OCI-LY7 (cell line): ENCODE measurements at regions not wholly inside any gene's neighbourhood (a gene's known extent, or its start where the extent isn't known, plus 50 kb on each side); places are given as distances from the start of the nearest gene placed in this dataset.

Experiments used
- BruUV-seq: library from RNA; stranded (reverse); fragments of 400-500 nt; replicated peaks from 2 replicates; lab custom pipeline; 2021; lab: Mats Ljungman, UMichigan
- CTCF ChIA-PET: fragments of 300-600 bp; sonication (Branson Sonifier 250); formaldehyde crosslinking; loops from one replicate; lab custom pipeline; 2022; ENCODE audit warnings: antibody characterized with exemption; ENCODE audit not compliant: unreplicated experiment; lab: Charles Lee
- POLR2A ChIA-PET: fragments of 300-600 bp; sonication (Branson Sonifier 250); formaldehyde crosslinking; loops from one replicate; lab custom pipeline; 2022; ENCODE audit warnings: antibody characterized with exemption; lab: Charles Lee
- DNase-seq: peaks from one replicate; pipeline ENCODE4 v3.0.0-alpha.2; 2015; ENCODE audit warnings: low spot score
- H2AFZ ChIP-seq: fragments of 200-600 bp; sonication (generic), shearing (Covaris generic); 2 replicates; pipeline ENCODE4 v1.6.1; 2014; ENCODE audit warnings: mild to moderate bottlenecking, antibody characterized with exemption, low read length, moderate library complexity
- H3K27ac ChIP-seq: fragments of 200-600 bp; sonication (generic); 2 replicates; pipeline ENCODE4 v1.5.1; 2014; ENCODE audit warnings: mixed run types, low read depth, mild to moderate bottlenecking, moderate library complexity, low read length, inconsistent platforms; ENCODE audit not compliant: poor library complexity, severe bottlenecking
- H3K36me3 ChIP-seq: fragments of 200-600 bp; sonication (generic); 2 replicates; pipeline ENCODE4 v1.6.1; 2014; ENCODE audit warnings: mild to moderate bottlenecking, antibody characterized with exemption, low read length, moderate library complexity, mixed read lengths; ENCODE audit not compliant: insufficient read depth
- H3K4me1 ChIP-seq: fragments of 200-600 bp; sonication (generic); 2 replicates; pipeline ENCODE4 v1.5.1; 2014; ENCODE audit warnings: mild to moderate bottlenecking, low read length; ENCODE audit not compliant: insufficient read depth, poor library complexity, severe bottlenecking
- H3K4me2 ChIP-seq: fragments of 200-600 bp; sonication (generic); 2 replicates; pipeline ENCODE4 v1.6.1; 2014; ENCODE audit warnings: mild to moderate bottlenecking, low read length
- H3K4me3 ChIP-seq: fragments of 200-600 bp; sonication (generic); 2 replicates; pipeline ENCODE4 v1.5.1; 2014; ENCODE audit warnings: mild to moderate bottlenecking, low read depth, low read length; ENCODE audit not compliant: poor library complexity, severe bottlenecking
- H3K79me2 ChIP-seq: fragments of 200-600 bp; sonication (generic); 2 replicates; pipeline ENCODE4 v1.6.1; 2016; ENCODE audit warnings: low read depth, mild to moderate bottlenecking, low read length, moderate library complexity, mixed read lengths; ENCODE audit not compliant: insufficient read depth
- H3K9me2 ChIP-seq: fragments of 200-600 bp; sonication (generic); 2 replicates; pipeline ENCODE4 v1.6.1; 2016; ENCODE audit warnings: mild to moderate bottlenecking, low read length, mixed read lengths; ENCODE audit not compliant: insufficient read depth
- H3K9me3 ChIP-seq: fragments of 200-600 bp; sonication (generic); 2 replicates; pipeline ENCODE4 v1.6.1; 2014; ENCODE audit warnings: mild to moderate bottlenecking, mixed run types, low read length, mixed read lengths
- H4K20me1 ChIP-seq: fragments of 200-600 bp; sonication (generic); 2 replicates; pipeline ENCODE4 v1.6.1; 2014; ENCODE audit warnings: mild to moderate bottlenecking, antibody characterized with exemption, low read length, moderate library complexity, mixed read lengths; ENCODE audit not compliant: insufficient read depth
- EZH2phosphoT487 ChIP-seq: fragments of 200-600 bp; sonication (generic); IDR thresholded peaks from 2 replicates; pipeline ENCODE4 v1.6.1; 2018; ENCODE audit warnings: low read depth, borderline replicate concordance, mild to moderate bottlenecking, mixed run types, antibody characterized with exemption, low read length, moderate library complexity, mixed read lengths
- intact Hi-C: fragments of 100-400 bp; cut with micrococcal nuclease; formaldehyde crosslinking; loops from one replicate; pipeline ENCODE4 v1.10.0; 2022; ENCODE audit not compliant: unreplicated experiment
- TF ChIP-seq, protein P1 (sequence below): fragments of 200-600 bp; sonication (generic); conservative IDR thresholded peaks from 2 replicates; pipeline ENCODE4 v1.5.1; 2014; ENCODE audit warnings: mild to moderate bottlenecking, antibody characterized with exemption, low read length, moderate library complexity, mixed read lengths

DNA sequence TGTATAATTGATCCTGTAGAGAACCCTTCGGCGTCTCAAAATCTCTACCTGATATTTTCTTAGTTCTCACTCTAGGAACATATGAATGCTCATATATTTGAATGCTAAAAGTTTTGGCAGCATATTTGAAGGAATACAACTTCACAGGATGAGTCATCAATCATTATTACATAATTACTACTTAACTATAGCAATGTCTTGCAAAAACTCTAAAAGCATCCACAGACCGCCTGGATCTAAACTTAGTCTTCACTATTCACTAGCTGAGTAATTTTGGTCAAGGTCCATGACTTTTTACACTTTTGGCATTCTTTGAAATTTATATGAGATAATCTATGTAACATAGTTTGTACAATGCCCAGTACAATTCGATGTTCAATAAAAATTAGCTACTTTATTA, 194.7 kb downstream of the DTHD1 start:
- ChIA-PET POLR2A (no interaction called here), CTCF (no interaction called here)

DNA sequence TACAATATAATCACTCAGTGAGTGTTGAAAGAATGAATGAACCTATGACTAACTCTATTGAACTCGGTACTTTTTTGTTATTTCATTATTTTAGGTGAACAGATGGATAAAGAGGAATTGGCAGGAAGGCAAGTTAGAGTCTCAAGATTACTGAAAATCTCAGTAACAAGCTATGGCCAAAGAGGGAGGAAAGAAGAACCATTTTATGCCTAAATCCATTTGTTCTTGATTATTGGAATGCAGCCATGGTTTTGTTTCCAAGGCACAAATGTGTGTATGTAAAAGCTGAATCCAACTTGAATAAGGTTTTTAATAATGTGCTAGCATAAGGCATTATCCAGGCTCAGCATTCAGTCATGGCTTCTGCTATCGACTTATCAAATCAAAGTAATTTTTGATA, 196.4 kb downstream of the DTHD1 start:
- CTCF ChIA-PET, result no interaction called here
- POLR2A ChIA-PET, result no interaction called here
- DNase-seq, result no peak

More for the DNA sequence above, 194.7 kb downstream of the DTHD1 start:
- no peak overlapping the region for H3K4me2 ChIP-seq
- TF ChIP-seq EZH2phosphoT487, result no peak
- TF ChIP-seq, protein P1, sequence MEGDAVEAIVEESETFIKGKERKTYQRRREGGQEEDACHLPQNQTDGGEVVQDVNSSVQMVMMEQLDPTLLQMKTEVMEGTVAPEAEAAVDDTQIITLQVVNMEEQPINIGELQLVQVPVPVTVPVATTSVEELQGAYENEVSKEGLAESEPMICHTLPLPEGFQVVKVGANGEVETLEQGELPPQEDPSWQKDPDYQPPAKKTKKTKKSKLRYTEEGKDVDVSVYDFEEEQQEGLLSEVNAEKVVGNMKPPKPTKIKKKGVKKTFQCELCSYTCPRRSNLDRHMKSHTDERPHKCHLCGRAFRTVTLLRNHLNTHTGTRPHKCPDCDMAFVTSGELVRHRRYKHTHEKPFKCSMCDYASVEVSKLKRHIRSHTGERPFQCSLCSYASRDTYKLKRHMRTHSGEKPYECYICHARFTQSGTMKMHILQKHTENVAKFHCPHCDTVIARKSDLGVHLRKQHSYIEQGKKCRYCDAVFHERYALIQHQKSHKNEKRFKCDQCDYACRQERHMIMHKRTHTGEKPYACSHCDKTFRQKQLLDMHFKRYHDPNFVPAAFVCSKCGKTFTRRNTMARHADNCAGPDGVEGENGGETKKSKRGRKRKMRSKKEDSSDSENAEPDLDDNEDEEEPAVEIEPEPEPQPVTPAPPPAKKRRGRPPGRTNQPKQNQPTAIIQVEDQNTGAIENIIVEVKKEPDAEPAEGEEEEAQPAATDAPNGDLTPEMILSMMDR, result no peak
- no peaks in the 10 kb centered on the region for H3K9me2 ChIP-seq
- intact Hi-C loops, result no loop called here
- no peaks in the 10 kb centered on the region for H3K79me2 ChIP-seq
- no peaks in the 10 kb centered on the region for H4K20me1 ChIP-seq
- no peak for DNase-seq
- H3K27ac ChIP-seq, result no peak overlapping the region
- no TSS peak for BruUV-seq
- H3K9me3 ChIP-seq, result no peaks in the 10 kb centered on the region
- no peak overlapping the region for H3K4me3 ChIP-seq
- no peaks in the 10 kb centered on the region for H3K4me1 ChIP-seq
- no peaks in the 10 kb centered on the region for H3K36me3 ChIP-seq
- H2AFZ ChIP-seq, result no peak overlapping the region

DNA sequence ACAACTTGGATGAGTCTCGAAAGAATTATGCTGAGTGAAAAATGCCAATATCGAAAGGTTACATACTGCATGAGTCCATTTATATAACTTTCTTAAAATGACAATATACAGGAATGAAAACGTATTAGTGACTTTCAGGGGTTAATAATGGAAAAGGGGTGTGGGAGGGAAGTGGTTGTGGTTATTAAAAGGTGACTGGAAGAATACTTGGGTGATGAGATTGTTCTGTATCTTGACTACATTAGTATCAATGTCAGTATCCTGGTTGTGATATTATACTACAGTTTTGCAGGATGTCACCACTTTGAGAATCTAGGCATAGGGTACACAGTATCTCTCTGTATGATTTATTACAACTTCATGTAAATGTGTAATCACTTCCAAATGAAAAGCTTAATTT, 204.5 kb downstream of the DTHD1 start:
- no peaks in the 10 kb centered on the region for H3K9me2 ChIP-seq
- no peak overlapping the region for H2AFZ ChIP-seq
- intact Hi-C loops, result no loop called here
- H3K4me3 ChIP-seq, result no peak overlapping the region
- H3K4me2 ChIP-seq, result no peak overlapping the region
- H3K36me3 ChIP-seq, result no peaks in the 10 kb centered on the region
- no peaks in the 10 kb centered on the region for H4K20me1 ChIP-seq
- DNase-seq, result no peak
- no TSS peak for BruUV-seq
- H3K79me2 ChIP-seq, result no peaks in the 10 kb centered on the region
- no peak overlapping the region for H3K27ac ChIP-seq
- no peaks in the 10 kb centered on the region for H3K4me1 ChIP-seq
- ChIA-PET POLR2A (interaction anchor here (0.7 to 1.1 kb wide), 2 partner anchors 17 to 43 kb away, joined by 3 read pairs; no protein-coding TSS in a partner anchor), CTCF (no interaction called here)
- TF ChIP-seq, protein P1, result no peak
- no peak for TF ChIP-seq EZH2phosphoT487
- H3K9me3 ChIP-seq, result no peaks in the 10 kb centered on the region

More for the DNA sequence above, 196.4 kb downstream of the DTHD1 start:
- Histone ChIP-seq H2AFZ (no peak overlapping the region), H3K9me2 (no peaks in the 10 kb centered on the region), H3K9me3 (no peaks in the 10 kb centered on the region), H3K4me2 (no peak overlapping the region), H3K4me1 (no peaks in the 10 kb centered on the region), H3K27ac (no peak overlapping the region), H3K4me3 (no peak overlapping the region), H4K20me1 (no peaks in the 10 kb centered on the region), H3K79me2 (no peaks in the 10 kb centered on the region), H3K36me3 (no peaks in the 10 kb centered on the region)
- TF ChIP-seq EZH2phosphoT487, result no peak
- TF ChIP-seq, protein P1, result no peak
- intact Hi-C loops, result no loop called here
- no TSS peak for BruUV-seq
